Naive thymus-derived CD8-positive, alpha-beta T cell (primary cell): ENCODE measurements at regions not wholly inside any gene's neighbourhood (a gene's known extent, or its start where the extent isn't known, plus 50 kb on each side); places are given as distances from the start of the nearest gene placed in this dataset.

Experiments used
- ATAC-seq, 2 donors: fragments of 150-1000 bp; cut with Tn5 transposase in 1 of 2; sonication (Bioruptor Pico), chemical (Tn5 transposase) in 1 of 2; 1 replicate in 1 of 2; 2 replicates in 1 of 2; pipeline ENCODE4 v1.10.0; 2021; ENCODE audit warnings: mild to moderate bottlenecking in 2 of 2, moderate library complexity in 2 of 2
- POLR2A ChIA-PET: fragments of 350-600 bp; sonication (Branson Sonifier 250); formaldehyde crosslinking; loops from one replicate; lab custom pipeline; 2021; ENCODE audit warnings: antibody characterized with exemption; lab: Charles Lee
- DNase-seq, 10 donors: peaks; one replicate each; pipeline versions ENCODE4 v3.0.0 to v3.0.0-alpha.2; 2020 to 2022
- H3K27ac Mint-ChIP-seq, 10 donors: one replicate each; pipeline ENCODE4 v1.8.0; 2020 to 2022; ENCODE audit warnings: mild to moderate bottlenecking in 10 of 10, mixed read lengths in 10 of 10, moderate library complexity in 4 of 10, inconsistent platforms in 1 of 10
- H3K27me3 Mint-ChIP-seq, 5 donors: one replicate each; pipeline ENCODE4 v1.8.0; 2021 to 2022; ENCODE audit warnings: mixed read lengths in 5 of 5
- H3K36me3 Mint-ChIP-seq, 3 donors: one replicate each; pipeline ENCODE4 v1.8.0; 2020 to 2022; ENCODE audit warnings: mixed read lengths in 3 of 3, mild to moderate bottlenecking in 2 of 3, inconsistent platforms in 1 of 3
- H3K4me1 Mint-ChIP-seq, 4 donors: one replicate each; pipeline ENCODE4 v1.8.0; 2021 to 2022; ENCODE audit warnings: mixed read lengths in 4 of 4
- H3K4me3 Mint-ChIP-seq, 10 donors: one replicate each; pipeline ENCODE4 v1.8.0; 2020 to 2022; ENCODE audit warnings: mild to moderate bottlenecking in 10 of 10, mixed read lengths in 10 of 10, moderate library complexity in 6 of 10, inconsistent platforms in 1 of 10
- H3K9me3 Mint-ChIP-seq, 9 donors: one replicate each; pipeline ENCODE4 v1.8.0; 2020 to 2022; ENCODE audit warnings: mixed read lengths in 9 of 9, mild to moderate bottlenecking in 3 of 9, inconsistent platforms in 1 of 9, moderate library complexity in 1 of 9

DNA sequence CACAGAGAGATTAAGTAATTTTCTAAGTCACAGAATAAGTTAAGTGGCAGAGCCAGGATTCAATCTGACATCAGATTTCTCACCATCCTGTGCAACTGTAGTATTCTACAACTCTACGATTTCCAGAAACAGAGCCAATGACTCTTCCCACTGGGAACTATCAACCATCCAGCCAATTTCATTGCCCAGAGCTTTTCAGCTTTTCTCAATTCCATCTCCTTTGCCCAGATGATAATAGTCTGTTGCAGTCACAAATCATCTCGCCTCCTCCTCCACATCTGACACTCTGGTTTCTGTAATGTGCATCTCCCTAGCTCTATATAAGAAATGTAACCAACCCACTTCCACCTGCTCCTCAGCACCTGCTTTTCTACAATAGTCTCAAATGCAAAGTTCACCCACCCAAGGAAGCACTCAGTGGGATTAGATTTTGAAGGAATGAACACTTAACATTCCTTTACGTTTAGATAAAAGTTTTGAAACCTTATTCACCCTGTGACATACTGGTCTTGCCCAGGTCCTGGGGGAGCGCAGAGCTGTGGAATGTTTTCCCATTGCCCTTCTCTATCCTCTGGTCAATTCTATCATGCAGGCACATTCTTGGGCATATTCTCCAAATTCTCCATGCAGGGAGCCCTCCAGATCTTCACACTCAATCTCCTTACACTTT is 167.8 kb upstream of the ASIC2 start:
- Mint-ChIP-seq H3K9me3 (peaks cover 0 to 7% (median 0%) of the 10 kb centered on the region in 9 donors), H3K27me3 (peaks cover 6 to 65% (median 29%) of the 10 kb centered on the region in 5 donors), H3K36me3 (no peaks in the 10 kb centered on the region), H3K4me3 (no peak overlapping the region), H3K4me1 (no peaks in the 10 kb centered on the region), H3K27ac (no peak overlapping the region)
- DNase-seq: no peak
- POLR2A ChIA-PET: no interaction called here
- ATAC-seq: no peak

DNA sequence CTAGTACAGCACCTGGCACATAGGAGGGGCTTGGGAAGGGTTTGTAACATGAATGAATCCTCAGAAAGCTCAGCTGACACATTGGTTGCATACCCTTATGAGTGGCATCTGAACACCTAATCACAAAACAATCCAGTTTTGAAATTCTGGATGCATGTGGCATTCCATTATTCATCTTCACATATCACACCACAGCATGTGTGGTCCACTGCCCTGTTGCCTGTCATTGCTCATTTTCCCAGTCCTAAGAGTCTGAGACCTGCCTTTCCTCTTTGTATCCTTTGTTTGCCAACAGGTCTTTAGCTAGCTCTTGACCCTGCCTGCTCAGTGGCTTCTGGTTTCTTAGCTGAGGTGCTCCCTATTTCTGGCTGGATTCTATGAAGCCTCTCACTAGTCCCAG is 170.8 kb upstream of the ASIC2 start:
- Mint-ChIP-seq H3K27ac (no peak overlapping the region), H3K36me3 (no peaks in the 10 kb centered on the region), H3K4me1 (no peaks in the 10 kb centered on the region), H3K27me3 (peaks cover 3 to 43% (median 21%) of the 10 kb centered on the region in 5 donors), H3K9me3 (peaks cover 0 to 8% (median 0%) of the 10 kb centered on the region in 9 donors), H3K4me3 (no peak overlapping the region)
- ATAC-seq (no peak), DNase-seq (no peak)
- POLR2A ChIA-PET: no interaction called here

DNA sequence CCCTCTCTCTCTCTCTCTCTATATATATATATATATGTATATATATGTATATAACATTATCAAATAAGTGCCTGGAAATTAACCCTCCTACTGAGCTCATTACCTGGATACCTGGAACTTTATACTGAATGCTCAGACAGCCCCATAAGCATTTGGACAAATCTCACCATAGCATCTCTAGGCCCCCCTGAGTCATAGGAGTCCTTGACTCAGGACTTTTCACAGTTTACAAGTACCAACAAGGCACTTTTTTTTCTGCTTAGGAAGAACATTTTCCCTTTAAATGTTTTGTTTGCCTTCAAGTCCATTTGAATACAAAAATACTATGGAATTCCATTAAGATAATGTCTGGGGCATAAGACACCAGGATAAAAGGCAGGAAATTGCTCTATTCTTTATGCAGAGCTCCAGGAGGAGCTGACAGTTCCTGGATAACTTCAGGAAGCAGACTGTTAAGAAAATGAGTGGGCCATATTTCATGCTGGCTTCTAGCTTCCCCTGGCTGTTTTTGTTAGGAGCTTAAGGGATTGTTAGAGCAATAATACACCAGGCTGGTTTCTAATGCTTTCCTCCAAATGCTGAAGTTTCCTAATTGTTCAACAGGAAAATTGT is 171.7 kb upstream of the ASIC2 start:
- no peak overlapping the region for H3K27ac Mint-ChIP-seq
- H3K27me3 Mint-ChIP-seq: peaks cover 3 to 34% (median 13%) of the 10 kb centered on the region in 5 donors
- no peaks in the 10 kb centered on the region for H3K36me3 Mint-ChIP-seq
- POLR2A ChIA-PET: no interaction called here
- no peaks in the 10 kb centered on the region for H3K4me1 Mint-ChIP-seq
- ATAC-seq: no peak
- no peak for DNase-seq
- no peak overlapping the region for H3K4me3 Mint-ChIP-seq
- peaks cover 0 to 8% (median 0%) of the 10 kb centered on the region in 9 donors for H3K9me3 Mint-ChIP-seq

DNA sequence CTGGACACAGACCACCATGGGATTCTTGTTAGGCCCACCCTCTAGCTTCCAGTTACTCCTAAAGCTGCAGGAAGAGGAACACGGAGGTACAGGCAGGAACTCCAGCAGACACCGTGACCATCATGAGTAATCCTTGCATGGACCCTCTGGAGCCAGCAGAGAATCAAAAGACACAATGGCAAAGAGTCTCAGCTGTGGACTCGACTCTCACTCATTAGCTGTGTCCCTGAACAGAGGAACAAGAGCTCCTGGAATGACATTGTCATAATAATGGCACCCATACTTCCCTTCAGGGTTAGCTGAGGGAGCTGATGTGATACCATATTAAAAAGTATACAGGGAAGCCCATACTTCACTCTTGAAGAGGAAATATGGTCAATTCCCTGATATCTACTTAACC is 176.3 kb upstream of the ASIC2 start:
- Mint-ChIP-seq H3K4me3 (no peak overlapping the region), H3K36me3 (no peaks in the 10 kb centered on the region), H3K9me3 (peaks cover 0 to 7% (median 0%) of the 10 kb centered on the region in 9 donors), H3K4me1 (no peaks in the 10 kb centered on the region), H3K27ac (no peak overlapping the region), H3K27me3 (peaks cover under 1 to 17% (median 8%) of the 10 kb centered on the region in 5 donors)
- POLR2A ChIA-PET: no interaction called here
- ATAC-seq: no peak
- no peak for DNase-seq

DNA sequence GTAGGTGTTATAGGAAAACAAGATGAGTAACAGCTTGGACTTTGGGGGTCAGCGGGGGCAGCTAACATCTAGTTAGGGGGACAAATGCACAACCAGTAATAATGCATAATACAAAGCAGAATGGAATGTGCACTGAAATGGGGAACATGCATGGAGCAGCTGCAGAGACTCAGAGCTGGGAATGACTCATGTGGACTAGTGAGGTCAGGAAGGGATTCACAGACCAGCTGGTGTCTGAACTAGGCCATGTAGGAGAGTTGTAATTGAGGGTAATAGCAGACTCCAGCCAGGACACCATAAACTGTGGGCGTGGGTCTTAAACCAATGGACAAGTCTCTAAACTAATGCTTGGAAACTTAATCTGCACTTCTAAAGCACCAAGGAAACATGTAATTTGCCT is 176.8 kb upstream of the ASIC2 start:
- no peak overlapping the region for H3K4me3 Mint-ChIP-seq
- peaks cover 0 to 7% (median 0%) of the 10 kb centered on the region in 9 donors for H3K9me3 Mint-ChIP-seq
- POLR2A ChIA-PET: no interaction called here
- ATAC-seq (no peak), DNase-seq (no peak)
- peaks cover 0 to 17% (median 10%) of the 10 kb centered on the region in 5 donors for H3K27me3 Mint-ChIP-seq
- no peaks in the 10 kb centered on the region for H3K4me1 Mint-ChIP-seq
- H3K27ac Mint-ChIP-seq: no peak overlapping the region
- H3K36me3 Mint-ChIP-seq: no peaks in the 10 kb centered on the region

DNA sequence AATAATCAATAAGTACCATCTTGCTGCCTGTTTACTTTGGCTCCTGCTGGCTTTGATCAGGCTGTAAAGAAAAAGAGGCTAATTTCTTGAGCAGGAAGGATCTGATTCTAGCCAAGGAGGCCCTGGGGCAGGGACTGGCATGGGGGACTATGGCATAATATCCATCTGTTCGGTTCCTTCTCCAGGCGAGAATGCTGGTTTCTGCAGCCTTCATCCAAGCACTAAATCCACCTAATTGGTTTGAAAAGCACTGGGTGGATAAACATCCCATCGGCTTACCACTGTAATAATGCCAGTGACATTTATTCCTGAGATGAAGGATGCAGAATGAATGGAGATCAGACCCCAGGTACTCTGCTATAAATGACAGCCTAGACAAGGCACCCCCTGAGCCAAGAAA is 180.0 kb upstream of the ASIC2 start:
- H3K27me3 Mint-ChIP-seq: peaks cover 0 to 20% (median 4%) of the 10 kb centered on the region in 5 donors
- no peak overlapping the region for H3K27ac Mint-ChIP-seq
- DNase-seq (no peak), ATAC-seq (no peak)
- POLR2A ChIA-PET: no interaction called here
- peaks cover 0 to 3% (median 0%) of the 10 kb centered on the region in 9 donors for H3K9me3 Mint-ChIP-seq
- no peaks in the 10 kb centered on the region for H3K36me3 Mint-ChIP-seq
- no peak overlapping the region for H3K4me3 Mint-ChIP-seq
- no peaks in the 10 kb centered on the region for H3K4me1 Mint-ChIP-seq

DNA sequence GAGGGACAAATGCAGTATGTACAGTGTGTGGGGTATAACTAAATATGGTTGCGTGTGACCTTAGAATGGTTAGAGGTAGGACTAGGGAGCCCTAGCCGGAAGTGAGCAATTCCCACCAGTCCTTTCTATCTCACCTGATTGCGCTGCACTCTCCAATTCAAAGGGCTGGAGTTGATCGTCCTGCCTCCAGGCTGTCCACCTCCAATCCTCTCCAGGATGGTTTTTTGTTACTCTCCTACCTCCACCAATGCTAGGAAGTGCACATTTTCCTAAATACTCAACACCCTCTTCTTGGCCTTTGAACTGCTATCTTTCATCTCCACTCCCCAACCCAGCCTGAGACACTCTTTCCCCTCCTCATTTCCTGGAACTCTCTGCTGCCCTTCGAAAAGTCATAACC is 181.7 kb upstream of the ASIC2 start:
- ATAC-seq (no peak), DNase-seq (no peak)
- Mint-ChIP-seq H3K36me3 (no peaks in the 10 kb centered on the region), H3K27me3 (peaks cover 0 to 12% (median 4%) of the 10 kb centered on the region in 5 donors), H3K27ac (no peak overlapping the region), H3K4me1 (no peaks in the 10 kb centered on the region), H3K4me3 (no peak overlapping the region), H3K9me3 (peaks cover 0 to 2% (median 0%) of the 10 kb centered on the region in 9 donors)
- POLR2A ChIA-PET: no interaction called here

DNA sequence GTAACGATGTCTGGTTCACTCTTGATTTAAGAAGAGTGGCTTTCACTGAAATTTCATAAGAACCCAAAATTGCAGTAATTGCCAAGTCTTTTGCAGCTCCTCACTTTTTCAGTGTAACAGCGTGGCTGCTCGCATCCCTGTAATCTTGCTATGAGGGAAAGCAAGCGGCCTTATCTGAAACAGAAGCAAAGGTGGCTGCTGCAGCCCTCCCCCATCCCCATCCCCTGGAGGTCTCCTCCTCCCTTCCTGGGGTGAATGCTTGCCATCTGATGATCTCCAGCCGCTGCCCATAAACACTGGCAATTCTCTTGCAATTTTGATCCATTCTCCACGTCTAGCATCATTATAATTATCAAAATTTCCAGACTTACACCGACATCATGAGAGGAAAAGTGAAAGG is 182.5 kb upstream of the ASIC2 start:
- ATAC-seq (no peak), DNase-seq (no peak)
- Mint-ChIP-seq H3K9me3 (peaks cover 0 to 2% (median 0%) of the 10 kb centered on the region in 9 donors), H3K4me3 (no peak overlapping the region), H3K27me3 (peaks cover 0 to 10% (median 4%) of the 10 kb centered on the region in 5 donors), H3K36me3 (no peaks in the 10 kb centered on the region), H3K27ac (no peak overlapping the region), H3K4me1 (no peaks in the 10 kb centered on the region)
- POLR2A ChIA-PET: no interaction called here

DNA sequence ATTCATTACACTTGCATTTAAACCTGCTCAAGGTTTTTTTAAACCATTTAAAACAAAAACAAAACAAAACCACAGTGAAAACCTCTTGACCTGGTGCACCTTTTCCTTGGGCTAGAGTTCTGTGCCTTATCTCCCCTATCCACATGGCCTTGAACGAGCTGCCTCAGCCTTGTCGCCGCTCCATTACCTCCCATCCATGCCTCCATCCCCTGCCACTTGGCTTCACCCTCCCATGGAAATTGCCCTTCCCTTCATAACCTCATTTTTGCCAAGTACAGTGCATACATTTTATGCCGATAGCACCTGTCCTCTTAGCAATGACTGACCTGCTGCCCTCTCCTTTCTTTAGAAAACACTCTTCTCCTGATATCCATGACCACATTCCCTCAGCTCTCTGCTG is 188.6 kb upstream of the ASIC2 start:
- Mint-ChIP-seq H3K4me1 (no peaks in the 10 kb centered on the region), H3K27ac (no peak overlapping the region), H3K27me3 (peaks cover 0 to 9% (median 0%) of the 10 kb centered on the region in 5 donors), H3K9me3 (no peaks in the 10 kb centered on the region), H3K36me3 (no peaks in the 10 kb centered on the region), H3K4me3 (no peak overlapping the region)
- POLR2A ChIA-PET: no interaction called here
- DNase-seq (no peak), ATAC-seq (no peak)

DNA sequence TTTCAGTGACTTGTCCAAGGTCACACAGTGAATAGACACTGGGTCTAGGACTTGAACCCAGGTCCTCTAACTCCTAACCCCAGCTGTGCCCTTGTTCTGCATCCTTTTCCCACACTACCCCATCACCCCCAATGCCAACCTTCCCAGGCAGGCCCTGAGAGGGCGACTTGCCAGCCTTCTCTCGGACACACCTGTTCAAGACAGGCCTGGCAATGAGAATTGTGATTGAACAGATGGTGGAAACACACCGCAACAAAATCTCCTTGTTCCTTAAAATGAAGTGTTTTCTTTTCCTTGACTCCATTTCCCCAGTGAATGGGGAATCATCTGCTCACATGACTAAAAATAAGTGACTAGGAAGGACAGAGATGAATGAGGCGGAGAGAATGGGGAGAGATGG is 189.5 kb upstream of the ASIC2 start:
- peaks cover 0 to 9% (median 0%) of the 10 kb centered on the region in 5 donors for H3K27me3 Mint-ChIP-seq
- H3K36me3 Mint-ChIP-seq: no peaks in the 10 kb centered on the region
- H3K4me3 Mint-ChIP-seq: no peak overlapping the region
- H3K27ac Mint-ChIP-seq: no peak overlapping the region
- DNase-seq (no peak), ATAC-seq (no peak)
- no peaks in the 10 kb centered on the region for H3K9me3 Mint-ChIP-seq
- no peaks in the 10 kb centered on the region for H3K4me1 Mint-ChIP-seq
- POLR2A ChIA-PET: no interaction called here

DNA sequence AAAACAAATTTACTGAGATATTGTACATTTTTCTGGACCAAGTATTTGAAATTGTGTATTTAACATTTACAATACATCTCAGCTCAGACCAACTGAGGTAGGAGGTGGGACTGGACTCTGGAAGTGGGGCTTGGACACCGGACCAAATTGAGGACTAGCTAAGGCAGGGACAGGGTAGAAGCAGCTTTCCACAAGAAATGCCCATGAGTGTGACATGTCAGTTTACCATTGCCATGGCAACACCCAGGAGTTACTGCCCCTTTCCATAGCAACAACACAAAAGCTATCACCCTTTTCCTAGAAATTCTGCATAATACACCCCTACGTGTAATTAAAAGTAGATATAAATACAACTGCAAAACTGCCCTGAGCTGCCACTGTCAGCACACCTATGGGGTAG is 191.5 kb upstream of the ASIC2 start:
- ATAC-seq (no peak), DNase-seq (no peak)
- no peak overlapping the region for H3K27ac Mint-ChIP-seq
- POLR2A ChIA-PET: no interaction called here
- no peaks in the 10 kb centered on the region for H3K9me3 Mint-ChIP-seq
- H3K4me1 Mint-ChIP-seq: no peaks in the 10 kb centered on the region
- no peaks in the 10 kb centered on the region for H3K36me3 Mint-ChIP-seq
- peaks cover 0 to 9% (median 4%) of the 10 kb centered on the region in 5 donors for H3K27me3 Mint-ChIP-seq
- H3K4me3 Mint-ChIP-seq: no peak overlapping the region

DNA sequence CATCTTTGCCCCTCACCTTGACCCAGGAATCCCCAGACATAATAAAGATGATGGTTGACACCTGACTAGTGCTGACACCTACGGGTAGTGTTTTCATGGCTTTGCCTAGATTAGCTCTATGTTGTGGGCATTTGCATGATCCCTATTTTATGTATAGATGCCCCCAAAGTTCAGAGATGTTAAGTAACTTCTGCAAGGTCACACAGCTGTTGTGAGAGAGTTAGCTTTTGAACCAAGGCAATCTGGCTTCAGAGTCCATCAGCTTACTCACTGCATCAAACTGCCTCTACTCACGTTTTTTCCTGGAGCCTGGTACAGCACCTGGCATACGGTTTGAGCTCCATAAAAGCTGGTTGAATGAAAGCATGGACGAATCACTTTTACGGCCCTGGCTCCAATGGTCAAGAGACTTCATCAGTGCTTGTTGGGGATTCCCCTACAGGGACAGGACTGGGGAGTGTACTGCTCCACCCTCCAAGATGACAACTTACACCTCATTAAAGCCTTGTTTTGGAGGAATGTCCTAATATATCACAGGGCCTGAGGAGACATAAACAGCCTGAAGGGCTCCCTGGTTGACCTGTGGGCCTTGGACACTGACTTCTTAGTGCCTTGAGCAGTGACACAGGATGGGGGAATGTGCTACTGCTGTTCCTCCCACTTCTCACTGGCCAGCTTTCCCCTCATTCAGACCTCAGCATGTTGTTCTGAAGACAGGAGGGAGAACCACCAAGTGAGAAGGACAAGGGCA is 193.2 kb upstream of the ASIC2 start:
- ATAC-seq (no peak), DNase-seq (no peak)
- no peaks in the 10 kb centered on the region for H3K4me1 Mint-ChIP-seq
- no peak overlapping the region for H3K27ac Mint-ChIP-seq
- H3K27me3 Mint-ChIP-seq: peaks cover 0 to 18% (median 4%) of the 10 kb centered on the region in 5 donors
- no peaks in the 10 kb centered on the region for H3K36me3 Mint-ChIP-seq
- H3K9me3 Mint-ChIP-seq: peaks cover 0 to 9% (median 0%) of the 10 kb centered on the region in 9 donors
- no peak overlapping the region for H3K4me3 Mint-ChIP-seq
- POLR2A ChIA-PET: no interaction called here

DNA sequence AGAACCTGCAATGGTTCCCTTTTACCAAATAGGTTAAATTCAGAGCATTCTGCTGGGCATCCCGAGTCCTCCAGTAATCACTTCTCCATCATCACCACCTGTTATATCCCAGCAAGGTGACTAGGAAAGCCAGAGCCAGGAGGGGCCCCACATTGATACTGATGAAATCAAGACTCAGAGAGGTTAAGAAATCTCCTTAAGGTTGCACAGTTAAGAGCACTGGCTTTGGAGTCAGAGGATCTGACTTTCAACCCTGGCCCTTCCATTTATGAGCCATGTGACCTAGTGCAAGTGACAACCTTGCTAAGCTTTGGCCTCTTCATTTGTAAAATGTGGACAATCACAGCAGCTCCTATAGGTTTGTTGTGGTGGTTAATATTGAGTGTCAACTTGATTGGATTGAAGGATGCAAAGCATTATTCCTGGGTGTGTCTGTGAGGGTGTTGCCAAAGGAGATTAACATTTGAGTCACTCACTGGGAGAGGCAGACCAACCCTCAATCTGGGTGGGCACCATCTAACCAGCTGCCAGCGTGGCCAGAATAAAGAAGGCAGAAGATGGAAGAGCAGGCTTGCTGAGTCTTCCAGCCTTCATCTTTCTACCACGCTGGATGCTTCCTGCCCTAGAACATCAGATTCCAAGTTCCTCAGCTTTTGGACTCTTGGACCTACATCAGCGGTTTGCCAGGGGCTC is 194.2 kb upstream of the ASIC2 start:
- H3K27ac Mint-ChIP-seq: no peak overlapping the region
- H3K4me1 Mint-ChIP-seq: no peaks in the 10 kb centered on the region
- ATAC-seq: no peak
- peaks cover 0 to 9% (median 0%) of the 10 kb centered on the region in 9 donors for H3K9me3 Mint-ChIP-seq
- peaks cover 0 to 29% (median 4%) of the 10 kb centered on the region in 5 donors for H3K27me3 Mint-ChIP-seq
- POLR2A ChIA-PET: no interaction called here
- no peaks in the 10 kb centered on the region for H3K36me3 Mint-ChIP-seq
- H3K4me3 Mint-ChIP-seq: no peak overlapping the region
- DNase-seq: no peak
